ENCODE measurements at regions not wholly inside any gene's neighbourhood (a gene's known extent, or its start where the extent isn't known, plus 50 kb on each side); places are given as distances from the start of the nearest gene placed in this dataset.

GRCh38 chr22:27616033-27616432, 185.5 kb downstream of the MN1 start:
- Histone ChIP-seq H2BK15ac (ENCODE audit: low read depth, low read length) (no peak overlapping the region), H3K23ac (ENCODE audit: insufficient read length, low read depth, low read length) (no peak overlapping the region), H3K27me3 (ENCODE audit: insufficient read depth, low read length) (no peaks in the 10 kb centered on the region; the same call in 1 of the 2 replicates), H3K79me2 (ENCODE audit: insufficient read depth, low read length) (no peaks in the 10 kb centered on the region), H2AK5ac (ENCODE audit: insufficient read length, low read length) (no peak overlapping the region), H3K4me2 (ENCODE audit: insufficient read depth, insufficient read length, low read length) (no peak overlapping the region), H2BK5ac (ENCODE audit: insufficient read length, low read length) (no peak overlapping the region), H2AFZ (ENCODE audit: low read length) (no peak overlapping the region), H3T11ph (ENCODE audit: low read length) (no peak overlapping the region), H3K18ac (ENCODE audit: insufficient read length, low read depth, low read length) (no peak overlapping the region), H3K27ac (ENCODE audit: insufficient read length, low read depth, low read length) (no peak overlapping the region), H2BK20ac (ENCODE audit: low read depth, low read length, poor library complexity, severe bottlenecking) (no peak overlapping the region), H3K14ac (ENCODE audit: insufficient read depth, low read length) (no peak overlapping the region), H3K4ac (ENCODE audit: low read depth, low read length) (no peak overlapping the region), H3K23me2 (ENCODE audit: insufficient read length, low read depth, low read length, poor library complexity, severe bottlenecking) (no peaks in the 10 kb centered on the region), H2BK12ac (ENCODE audit: insufficient read length, low read depth, low read length) (no peak overlapping the region), H3K9ac (ENCODE audit: extremely low read depth, insufficient read length, low read length) (no peak overlapping the region), H2BK120ac (ENCODE audit: low read depth, low read length, poor library complexity, severe bottlenecking) (no peak overlapping the region), H4K8ac (replicated peaks; ENCODE audit: insufficient read length, low read depth, low read length) (no peak overlapping the region), H4K5ac (ENCODE audit: insufficient read length, low read depth, low read length) (no peak overlapping the region), H3K4me1 (ENCODE audit: insufficient read depth, low read length) (peaks cover 4% of the 10 kb centered on the region; the same call in 1 of the 2 replicates), H3K9me3 (ENCODE audit: control insufficient read depth, low read depth, low read length) (no peaks in the 10 kb centered on the region), H4K20me1 (ENCODE audit: control insufficient read depth, insufficient read depth, insufficient read length) (no peaks in the 10 kb centered on the region), H4K91ac (ENCODE audit: insufficient read length, low read depth, low read length) (no peak overlapping the region), H3K79me1 (ENCODE audit: insufficient read depth, low read depth, low read length, poor library complexity, severe bottlenecking) (no peaks in the 10 kb centered on the region), H3K56ac (ENCODE audit: insufficient read length, low read depth, low read length) (no peak overlapping the region)
- no CpG with 5 or more reads among the region's 3 CpGs for WGBS (ENCODE audit: extremely low coverage, insufficient read length, low lambda C conversion rate)
- Mint-ChIP-seq H3K27me3 (ENCODE audit: low read depth) (peaks cover 19% of the 10 kb centered on the region), H3K36me3 (ENCODE audit: insufficient read depth in 1 of 3, low read depth in 3 of 3) (no peaks in the 10 kb centered on the region), H3K4me3 (no peak overlapping the region), H3K4me1 (peaks cover 20 to 38% of the 10 kb centered on the region in 2 experiments), H3K9me3 (0 out of 5 replicates have a peak, but pooled peaks cover 0 to 2% of the 10 kb centered on the region in 2 experiments), H3K27ac (no peak overlapping the region; a peak in 1 of 7 replicates)
- no peak for DNase-seq
- no peak for TF ChIP-seq CTCF (conservative IDR thresholded peaks at IDR 0.05)
